GM18858 (cell line): ENCODE measurements at regions not wholly inside any gene's neighbourhood (a gene's known extent, or its start where the extent isn't known, plus 50 kb on each side); places are given as distances from the start of the nearest gene placed in this dataset.
"Not testable (repeated sequence)": the region's sequence is repeated elsewhere in the genome, so short reads cannot be mapped to it uniquely, and the experiment has no call there.

Source experiments
- ATAC-seq: cut with Tn5 transposase; IDR thresholded peaks from one replicate; pipeline ENCODE4 v1.9.1; 2021; ENCODE audit not compliant: unreplicated experiment

DNA sequence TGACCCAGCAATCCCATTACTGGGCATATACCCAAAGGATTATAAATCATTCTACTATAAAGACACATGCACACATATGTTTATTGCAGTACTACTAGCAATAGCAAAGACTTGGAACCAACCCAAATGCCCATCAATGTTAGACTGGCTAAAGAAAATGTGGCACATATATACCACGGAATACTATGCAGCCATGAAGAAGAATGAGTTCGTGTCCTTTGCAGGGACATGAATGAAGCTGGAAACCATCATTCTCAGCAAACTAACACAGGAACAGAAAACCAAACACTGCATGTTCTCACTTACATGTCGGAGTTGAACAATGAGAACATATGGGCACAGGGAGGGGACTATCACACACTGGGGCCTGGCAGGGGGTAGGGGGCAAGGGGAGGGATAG is 183.0 kb downstream of the HACE1 start:
- ATAC-seq: not testable (repeated sequence)

DNA sequence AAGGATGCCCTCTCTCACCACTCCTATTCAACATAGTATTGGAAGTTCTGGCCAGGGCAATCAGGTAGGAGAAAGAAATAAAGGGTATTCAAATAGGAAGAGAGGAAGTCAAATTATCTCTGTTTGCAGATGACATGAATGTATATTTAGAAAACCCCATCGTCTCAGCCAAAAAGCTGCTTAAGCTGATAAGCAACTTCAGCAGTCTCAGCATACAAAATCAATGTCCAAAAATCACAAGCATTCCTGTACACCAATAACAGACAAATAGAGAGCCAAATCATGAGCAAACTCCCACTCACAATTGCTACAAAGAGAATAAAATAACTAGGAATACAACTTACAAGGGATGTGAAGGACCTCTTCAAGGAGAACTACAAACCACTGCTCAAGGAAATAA is 184.6 kb downstream of the HACE1 start:
- ATAC-seq: not testable (repeated sequence)

DNA sequence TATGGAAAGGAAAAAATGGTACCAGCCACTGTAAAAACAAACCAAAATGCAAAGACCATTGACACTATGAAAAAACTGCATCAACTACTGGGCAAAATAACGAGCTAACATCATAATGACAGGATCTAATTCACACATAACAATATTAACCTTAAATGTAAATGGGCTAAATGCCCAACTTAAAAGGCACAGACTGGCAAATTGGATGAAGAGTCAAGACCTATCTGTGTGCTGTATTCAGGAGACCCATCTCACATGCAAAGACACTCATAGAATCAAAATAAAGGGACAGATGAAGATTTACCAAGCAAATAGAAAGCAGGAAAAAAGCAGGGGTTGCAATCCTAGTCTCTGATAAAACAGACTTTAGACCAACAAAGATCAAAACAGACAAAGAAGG is 186.6 kb downstream of the HACE1 start:
- not testable (repeated sequence) for ATAC-seq

DNA sequence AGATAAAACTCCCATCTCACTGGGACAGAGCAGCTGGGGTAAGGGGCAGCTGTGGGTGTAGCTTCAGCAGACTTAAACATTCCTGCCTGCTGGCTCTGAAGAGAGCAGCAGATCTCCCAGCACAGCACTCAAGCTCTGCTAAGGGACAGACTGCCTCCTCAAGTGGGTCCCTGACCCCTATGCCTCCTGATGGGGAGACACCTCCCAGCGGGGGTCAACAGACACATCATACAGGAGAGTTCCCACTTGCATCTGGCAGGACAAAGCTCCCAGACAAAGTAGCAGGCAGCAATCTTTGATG is 188.2 kb downstream of the HACE1 start:
- ATAC-seq: not testable (repeated sequence)

DNA sequence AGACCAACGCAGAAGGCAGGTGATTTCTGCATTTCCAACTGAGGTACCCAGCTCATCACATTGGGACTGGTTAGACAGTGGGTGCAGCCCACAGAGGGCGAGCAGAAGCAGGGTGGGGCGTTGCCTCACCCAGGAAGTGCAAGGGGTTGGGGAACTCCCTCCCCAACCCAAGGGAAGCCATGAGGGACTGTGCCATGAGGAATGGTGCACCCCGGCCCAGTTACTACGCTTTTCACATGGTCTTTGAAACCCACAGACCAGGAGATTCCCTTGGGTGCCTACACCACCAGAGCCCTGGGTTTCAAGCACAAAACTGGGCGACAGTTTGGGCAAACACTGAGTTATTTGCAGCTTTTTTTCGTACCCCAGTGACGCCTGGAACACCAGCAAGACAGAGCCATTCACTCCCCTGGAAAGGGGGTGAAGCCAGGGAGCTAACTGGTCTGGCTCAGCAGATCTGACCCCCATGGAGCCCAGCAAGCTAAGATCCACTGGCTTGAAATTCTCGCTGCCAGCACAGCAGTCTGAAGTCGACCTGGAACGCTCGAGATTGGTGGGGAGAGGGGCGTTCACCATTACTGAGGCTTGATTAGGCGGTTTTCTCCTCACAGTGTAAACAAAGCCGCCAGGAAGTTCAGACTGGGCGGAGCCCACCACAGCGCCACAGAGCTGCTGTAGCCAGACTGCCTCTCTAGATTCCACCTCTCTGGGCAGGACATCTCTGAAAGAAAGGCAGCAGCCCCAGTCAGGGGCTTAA is 188.7 kb downstream of the HACE1 start:
- not testable (repeated sequence) for ATAC-seq

DNA sequence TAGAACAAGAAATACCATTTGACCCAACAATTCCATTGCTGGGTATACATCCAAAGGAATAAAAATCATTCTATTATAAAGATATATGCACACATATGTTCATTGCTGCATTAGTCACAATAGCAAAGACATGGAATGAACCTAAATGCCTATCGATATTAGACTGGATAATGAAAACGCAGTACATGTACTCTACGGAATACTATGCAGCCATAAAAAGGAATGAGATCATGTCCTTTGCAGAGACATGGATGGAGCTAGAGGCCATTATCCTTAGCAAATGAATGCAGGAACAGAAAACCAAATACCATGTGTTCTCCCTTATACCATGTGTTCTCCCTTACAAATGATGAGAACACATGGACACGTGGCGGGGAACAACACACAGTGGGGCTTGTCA is 190.2 kb downstream of the HACE1 start:
- ATAC-seq: no peak

DNA sequence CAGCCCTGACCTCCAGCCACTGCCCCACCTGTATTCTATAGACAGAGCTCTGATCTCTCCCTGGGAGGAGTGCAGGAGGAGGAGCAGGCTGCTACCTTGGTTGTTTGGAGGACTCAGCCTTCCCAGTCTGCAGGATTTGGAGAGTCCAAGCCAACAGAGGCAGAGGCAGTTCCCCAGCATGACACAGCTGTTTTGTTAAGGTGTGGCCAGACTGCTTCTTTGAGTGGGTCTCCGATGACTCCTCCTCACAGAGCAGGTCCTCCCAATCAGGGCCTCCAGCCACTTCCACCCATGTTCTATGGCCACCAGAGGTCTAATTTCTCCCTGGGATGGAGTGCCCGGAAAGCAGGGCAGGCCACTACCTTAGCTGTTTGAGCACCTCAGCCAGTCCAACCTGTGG is 203.5 kb downstream of the HACE1 start:
- ATAC-seq: no peak

DNA sequence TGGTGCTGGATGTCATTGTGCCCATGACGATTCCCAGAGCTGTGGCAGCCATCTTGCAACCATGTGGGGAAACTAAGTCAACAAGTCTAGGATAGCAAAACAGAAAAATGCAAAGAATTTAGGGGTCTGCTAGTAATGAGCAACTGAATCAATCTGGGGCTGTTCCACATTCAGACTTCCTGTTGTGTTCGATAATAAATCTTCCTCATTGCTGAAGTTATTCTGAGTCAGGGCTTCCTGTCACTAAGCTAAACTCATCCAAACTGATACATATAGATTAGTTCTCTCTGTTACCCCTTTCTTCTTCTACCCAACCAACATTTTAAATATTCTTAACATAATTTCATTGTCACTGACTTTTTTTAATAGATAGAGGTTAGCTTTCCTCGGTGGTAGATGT is 205.9 kb downstream of the HACE1 start:
- no peak for ATAC-seq

DNA sequence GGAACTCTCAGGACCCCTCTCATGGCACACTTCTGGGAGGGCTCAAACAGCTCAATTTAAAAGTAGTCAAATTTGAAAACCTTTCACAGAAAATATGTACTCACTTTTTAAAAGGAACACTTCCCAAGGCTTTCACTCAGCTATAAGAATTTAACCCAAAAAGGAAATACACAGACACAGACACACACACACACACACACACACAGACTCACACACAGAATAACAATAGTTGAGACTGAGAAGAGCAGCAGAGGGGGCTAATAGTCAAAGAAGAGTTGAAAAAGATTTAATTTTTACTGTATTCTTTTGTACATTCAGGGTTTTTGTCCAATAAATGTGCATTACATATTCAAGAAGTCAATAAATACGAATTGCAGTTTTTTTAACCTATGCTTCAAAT is 211.4 kb downstream of the HACE1 start:
- no peak for ATAC-seq

DNA sequence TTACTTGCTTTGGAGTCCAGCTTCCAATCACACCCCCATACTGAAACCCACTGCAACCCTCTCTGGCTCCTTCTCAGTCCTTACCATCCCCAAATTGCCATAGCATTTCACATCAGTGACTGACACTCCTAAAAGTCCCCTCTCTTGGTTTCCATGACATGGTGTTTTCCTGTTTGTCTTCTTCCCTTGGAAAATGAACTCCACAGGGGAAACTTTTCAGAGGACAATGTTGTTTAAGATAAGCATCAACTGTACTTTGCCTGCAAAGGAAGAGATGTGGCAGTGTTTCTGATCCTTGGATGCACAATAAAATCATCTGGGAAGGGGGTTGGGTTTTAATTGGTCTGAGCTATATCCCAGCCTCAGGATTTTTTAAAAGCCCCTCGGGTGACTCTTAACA is 214.9 kb downstream of the HACE1 start:
- ATAC-seq: no peak

DNA sequence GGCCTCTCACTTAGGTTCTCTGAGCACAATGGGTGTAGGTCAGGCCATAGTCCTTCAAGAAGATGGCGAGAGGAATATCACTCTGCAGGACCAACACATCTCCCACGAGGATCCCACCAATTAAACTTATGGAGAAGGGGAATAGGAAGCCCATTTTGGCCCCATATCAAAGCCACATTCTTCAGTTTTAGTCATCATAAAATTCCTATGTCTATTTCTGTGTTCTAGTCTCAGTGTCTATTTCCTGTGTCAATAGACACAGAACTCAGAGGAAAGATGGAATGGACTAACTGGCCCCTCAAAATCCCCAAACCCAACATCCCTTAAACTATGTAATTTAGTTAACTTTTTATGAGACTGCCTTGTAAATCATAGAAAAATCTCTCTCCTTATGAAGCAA is 216.8 kb downstream of the HACE1 start:
- no peak for ATAC-seq

DNA sequence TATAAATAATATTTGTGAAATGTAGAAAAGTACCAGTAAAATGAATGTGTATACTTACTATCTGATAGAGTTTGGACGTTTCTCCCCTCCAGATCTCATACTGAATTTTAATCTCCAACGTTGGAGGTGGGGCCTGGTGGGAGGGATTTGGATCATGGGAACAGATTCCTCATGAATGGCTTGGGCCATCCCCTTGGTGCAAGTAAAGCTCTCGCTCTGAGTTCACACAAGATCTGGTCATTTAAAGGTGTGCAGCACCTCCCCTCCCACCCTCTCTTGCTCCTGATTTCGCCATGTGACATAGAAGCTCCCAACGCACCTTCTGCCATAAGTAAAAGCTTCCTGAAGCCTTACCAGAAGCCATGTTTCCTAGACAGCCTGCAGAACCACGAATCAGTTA is 219.0 kb downstream of the HACE1 start:
- ATAC-seq: no peak

DNA sequence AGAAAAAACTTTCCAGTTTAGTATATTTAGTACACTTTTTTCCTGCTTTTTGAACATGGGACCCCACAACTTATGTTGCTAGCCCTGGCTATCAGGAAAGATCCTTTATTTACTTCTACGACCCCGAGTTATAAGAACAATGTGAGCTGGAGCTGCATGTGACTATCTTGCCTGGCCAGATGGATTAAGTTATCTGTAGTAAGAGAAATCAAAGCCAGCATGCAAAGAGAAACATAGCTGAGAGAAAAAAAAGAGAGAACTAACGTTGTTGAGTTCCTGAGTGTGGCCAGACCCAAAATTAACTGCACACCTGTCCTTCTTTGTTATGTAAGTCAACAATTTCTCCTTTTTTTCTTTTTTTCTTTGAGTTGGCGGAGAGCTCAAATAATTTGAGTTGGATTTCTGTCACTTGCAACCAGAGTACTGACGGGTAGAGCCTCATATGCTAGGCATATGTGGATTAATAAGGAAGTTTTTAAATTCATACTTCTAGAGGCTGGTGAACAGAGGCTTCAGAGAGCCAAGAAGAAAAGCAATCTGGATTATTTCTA is 219.5 kb downstream of the HACE1 start:
- no peak for ATAC-seq

DNA sequence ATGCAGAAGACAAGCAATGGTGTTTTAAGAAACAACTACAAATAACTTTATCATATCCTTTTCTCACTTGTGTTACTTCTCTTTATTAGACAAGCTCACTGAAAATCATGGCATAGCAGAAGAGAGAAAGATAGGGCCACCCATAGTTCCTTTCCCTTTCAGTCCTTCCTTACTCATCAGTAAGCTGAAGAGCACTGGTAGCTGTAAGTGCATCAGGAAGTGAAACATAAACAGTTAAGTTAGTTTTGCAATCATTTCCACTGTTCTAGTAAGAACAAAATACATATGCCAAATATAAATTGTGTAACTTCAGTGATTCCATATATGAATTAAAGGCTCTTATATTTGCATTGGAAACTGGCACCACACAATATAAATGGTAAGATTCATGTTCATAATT is 220.1 kb downstream of the HACE1 start:
- ATAC-seq: peak; percentile 94

DNA sequence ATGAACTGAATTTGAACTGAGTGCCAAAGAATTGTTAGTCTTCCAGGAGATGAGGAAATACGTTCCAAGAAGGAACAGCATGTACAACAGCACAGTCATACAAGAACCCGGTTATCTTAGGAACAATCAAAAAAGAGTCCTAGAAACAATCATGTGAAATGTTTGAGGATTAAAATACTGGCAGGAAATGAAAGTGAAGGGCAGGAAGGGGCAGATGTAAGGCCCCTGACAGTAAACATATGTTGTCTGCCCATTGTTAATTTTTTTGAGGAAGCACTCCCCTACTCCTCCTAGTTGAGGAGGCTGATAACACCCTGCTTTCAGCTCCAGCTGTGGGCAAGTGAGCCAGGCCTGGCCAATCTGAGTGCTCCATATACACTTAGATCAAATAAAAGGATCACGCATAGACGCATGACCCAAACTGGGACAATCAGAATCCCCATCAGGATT is 220.9 kb downstream of the HACE1 start:
- no peak for ATAC-seq

DNA sequence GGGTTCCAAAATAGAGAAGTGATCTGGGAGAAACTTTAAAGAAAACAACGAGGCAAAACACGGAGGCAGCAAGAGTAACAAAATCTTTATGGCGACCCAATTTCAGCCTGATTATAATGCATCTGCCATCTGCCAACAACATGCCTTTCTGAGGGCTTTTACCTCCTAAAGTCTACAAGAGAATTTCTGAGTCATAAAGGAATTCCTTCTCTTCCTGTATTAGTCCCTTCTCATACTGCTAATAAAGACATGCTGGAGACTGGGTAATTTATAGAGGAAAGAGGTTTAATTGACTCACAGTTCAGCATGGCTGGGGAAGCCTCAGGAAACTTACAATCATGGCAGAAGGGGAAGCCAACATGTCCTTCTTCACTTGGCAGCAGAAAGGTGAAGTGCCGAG is 226.6 kb downstream of the HACE1 start:
- ATAC-seq: no peak

DNA sequence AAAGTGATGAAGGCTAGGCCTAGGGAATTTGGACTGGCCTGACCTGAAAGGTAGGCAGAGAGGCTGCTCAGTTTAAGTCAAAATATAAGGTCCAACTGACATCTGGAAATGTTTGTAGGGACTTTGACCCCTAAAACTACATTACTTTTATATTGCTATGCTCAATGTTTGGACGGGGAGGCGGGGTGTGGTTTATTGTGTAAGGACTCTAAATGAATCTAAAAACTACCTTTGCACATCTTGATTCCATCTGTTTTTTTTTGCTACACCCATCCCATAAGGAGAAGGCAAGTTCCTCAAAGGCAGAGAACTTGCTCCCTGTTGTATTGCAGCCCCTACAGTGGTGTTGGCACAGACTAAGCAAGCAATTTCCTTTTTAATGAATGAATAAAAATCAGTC is 227.1 kb downstream of the HACE1 start:
- ATAC-seq: no peak

DNA sequence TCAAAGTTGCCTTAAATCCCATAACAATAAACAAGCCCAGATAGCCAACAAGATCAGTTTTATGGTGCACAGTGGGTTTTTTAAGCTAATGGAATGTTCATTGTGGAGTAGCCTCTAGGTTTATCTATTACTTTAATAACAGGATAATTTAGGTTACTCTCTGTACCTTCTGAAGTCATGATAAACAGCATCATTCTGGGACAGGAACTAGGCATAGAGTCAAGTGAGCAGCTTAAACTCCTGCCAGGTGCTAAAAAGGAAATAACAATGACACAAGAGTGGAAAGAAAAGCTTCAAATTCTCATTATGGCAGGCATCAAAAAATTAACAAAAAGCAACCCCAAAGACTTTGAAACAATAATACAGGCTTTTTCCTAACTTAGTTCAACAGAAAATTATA is 228.8 kb downstream of the HACE1 start:
- ATAC-seq: no peak

DNA sequence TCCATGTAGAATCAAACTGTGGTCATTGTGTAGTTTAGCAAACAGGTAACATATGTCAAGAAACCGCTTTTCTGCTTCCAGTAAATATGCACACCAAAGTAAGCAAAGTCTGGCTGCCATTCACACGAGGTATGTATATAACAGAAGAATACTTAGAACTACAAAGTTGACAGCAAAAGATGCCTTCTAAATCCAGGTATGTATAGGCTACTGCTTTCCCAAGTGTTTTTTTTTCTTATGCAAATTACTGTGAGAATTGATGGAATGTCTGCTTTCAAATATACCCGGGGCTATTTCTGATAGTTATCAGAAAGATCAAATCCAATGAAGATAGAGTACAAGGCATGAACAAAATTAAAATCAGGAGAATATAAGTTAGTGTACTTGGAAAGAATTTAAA is 229.2 kb downstream of the HACE1 start:
- no peak for ATAC-seq

DNA sequence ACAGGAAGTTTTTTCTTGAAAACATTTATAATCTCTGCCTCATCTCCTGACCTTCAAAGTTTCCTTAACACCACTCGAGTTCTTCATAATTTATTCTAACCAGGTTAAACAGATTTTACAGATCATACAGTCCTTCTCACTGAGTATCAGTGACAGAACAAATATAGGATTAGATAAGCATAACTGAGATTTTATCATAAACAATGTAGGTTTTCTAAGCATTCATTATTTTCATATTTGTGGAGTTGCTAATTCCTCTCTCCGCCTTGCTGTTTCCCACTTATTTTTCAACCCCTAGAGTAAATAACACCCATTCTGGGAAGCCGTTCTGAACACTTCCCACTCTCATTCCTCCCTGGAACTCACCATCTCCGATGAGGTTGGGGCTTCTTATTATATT is 229.9 kb downstream of the HACE1 start:
- no peak for ATAC-seq

DNA sequence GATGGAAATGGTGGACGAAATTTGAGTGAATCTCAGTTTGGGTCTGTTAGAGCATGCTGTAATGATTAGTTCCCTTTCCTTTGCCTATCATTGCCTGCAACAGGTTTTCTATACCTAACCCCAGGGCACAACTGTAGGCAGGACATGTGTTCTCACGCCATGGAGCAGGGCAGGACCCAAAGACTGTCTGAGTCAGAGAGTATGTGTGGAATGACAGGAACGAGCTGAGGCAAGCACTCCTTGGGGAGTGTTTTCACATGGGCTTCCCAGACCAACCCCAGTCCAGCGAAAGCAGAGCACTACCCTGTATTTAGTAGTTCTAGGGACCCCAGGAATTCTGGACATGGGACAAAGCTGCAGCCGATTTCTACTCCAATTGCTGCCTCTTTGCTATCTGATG is 234.2 kb downstream of the HACE1 start:
- ATAC-seq: no peak

DNA sequence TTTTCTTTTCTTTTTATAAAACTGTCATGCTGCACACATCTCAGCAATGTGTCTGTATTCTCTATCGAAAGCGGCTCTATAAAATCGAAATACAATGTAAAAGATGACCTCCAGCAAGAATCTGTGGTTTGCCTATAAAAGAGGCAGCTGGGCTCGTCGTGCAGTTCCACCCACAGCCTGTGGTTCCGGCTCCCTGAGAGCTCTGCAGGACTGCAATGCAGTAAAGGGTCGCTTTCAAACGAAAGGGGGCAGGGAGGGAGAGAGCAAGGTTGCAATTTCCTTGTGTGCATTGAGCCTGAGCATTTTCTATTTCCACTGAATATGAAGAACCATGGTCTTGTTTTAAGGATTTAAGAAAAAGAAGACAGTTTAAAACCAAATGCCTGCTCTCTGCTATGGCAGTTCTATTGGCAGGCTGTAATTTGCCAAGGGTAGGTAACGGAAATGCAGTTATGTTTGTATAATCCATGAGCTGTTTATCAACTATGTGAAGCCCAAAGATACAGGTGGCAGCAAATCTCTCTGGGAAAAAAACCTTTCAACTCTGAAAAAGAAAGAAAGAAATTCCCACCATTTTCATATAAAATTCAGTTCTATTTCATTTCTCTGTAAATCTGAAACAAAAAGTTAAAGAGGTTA is 236.5 kb downstream of the HACE1 start:
- ATAC-seq: no peak

DNA sequence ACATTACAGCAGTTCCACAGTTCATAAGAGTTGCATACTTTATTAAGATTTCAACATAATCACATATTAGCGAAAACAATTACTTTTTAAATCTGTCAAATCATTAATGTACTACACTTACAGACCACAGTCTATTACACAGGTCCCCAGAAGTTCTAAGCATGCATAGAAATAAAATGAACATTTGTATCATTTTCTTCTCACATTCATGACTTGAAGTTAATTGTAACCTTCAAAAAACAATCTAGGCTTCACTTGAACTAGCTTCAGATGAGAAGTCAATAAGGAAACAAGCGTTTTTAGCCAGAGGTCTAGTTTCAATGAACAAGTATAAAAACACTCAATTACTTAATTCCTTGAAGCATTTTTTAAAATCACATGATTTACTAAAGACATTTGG is 238.3 kb downstream of the HACE1 start:
- ATAC-seq: no peak
